GM21528 (cell line): ENCODE measurements at regions not wholly inside any gene's neighbourhood (a gene's known extent, or its start where the extent isn't known, plus 50 kb on each side); places are given as distances from the start of the nearest gene placed in this dataset.

Experiments used
- ATAC-seq: cut with Tn5 transposase; IDR thresholded peaks from one replicate; pipeline ENCODE4 v1.9.1; 2021; ENCODE audit warnings: mild to moderate bottlenecking, moderate library complexity; ENCODE audit not compliant: unreplicated experiment, low FRiP score

DNA sequence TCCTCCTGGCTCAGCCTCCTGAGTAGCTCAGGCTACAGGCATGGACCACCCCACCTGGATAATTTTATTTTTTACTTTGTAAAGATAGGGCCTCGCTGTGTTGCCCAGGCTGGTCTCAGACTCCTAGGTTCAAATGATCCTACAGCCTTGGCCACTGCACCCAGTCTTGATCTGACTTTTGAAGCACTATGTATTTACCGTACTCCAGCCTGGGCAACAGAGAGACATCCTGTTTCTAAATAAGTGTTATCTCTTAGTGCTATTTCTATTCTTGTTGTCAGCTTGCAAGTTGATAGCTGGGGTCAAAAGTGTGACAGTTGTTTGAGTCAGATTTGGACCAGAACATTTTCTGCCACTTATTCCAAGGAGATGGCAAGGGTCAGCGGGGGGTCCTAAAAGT lies 486.4 kb downstream of the NPIPA7 start:
- no peak for ATAC-seq

- no peak for ATAC-seq
Measured at GRCh38 chr16:16867973-16868372, 489.0 kb downstream of the NPIPA7 start.

GRCh38 chr16:16868727-16869126 lies 489.8 kb downstream of the NPIPA7 start:
- ATAC-seq = no peak

- ATAC-seq = no peak
Measured at GRCh38 chr16:16869746-16870145, 490.8 kb downstream of the NPIPA7 start.

GRCh38 chr16:16871196-16871595 lies 492.3 kb downstream of the NPIPA7 start:
- ATAC-seq = no peak

GRCh38 chr16:16877061-16877460 lies 498.1 kb downstream of the NPIPA7 start:
- no peak for ATAC-seq

- ATAC-seq = no peak
Measured at GRCh38 chr16:16879567-16880251, 500.8 kb downstream of the NPIPA7 start.

GRCh38 chr16:16881814-16882213 lies 502.9 kb downstream of the NPIPA7 start:
- ATAC-seq = no peak

DNA sequence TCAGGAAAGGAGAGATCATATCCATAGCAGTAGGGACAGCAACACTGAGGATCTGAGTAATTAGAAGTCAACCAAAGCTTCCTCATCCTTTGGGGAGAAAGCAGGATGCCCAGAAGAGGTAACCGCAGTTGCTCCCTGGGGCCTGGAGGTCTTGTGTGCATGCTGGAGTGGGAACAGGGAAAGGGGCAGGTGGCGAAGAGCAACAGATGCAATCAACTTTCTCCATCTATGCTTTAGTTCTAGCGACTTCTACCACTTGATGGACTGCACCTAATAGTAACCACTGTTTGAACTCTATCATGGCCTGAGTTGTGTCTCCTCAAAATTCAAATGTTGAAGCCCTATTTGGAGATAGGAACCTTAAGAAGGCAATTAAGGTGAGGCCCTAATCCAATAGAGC lies 503.8 kb downstream of the NPIPA7 start:
- no peak for ATAC-seq

DNA sequence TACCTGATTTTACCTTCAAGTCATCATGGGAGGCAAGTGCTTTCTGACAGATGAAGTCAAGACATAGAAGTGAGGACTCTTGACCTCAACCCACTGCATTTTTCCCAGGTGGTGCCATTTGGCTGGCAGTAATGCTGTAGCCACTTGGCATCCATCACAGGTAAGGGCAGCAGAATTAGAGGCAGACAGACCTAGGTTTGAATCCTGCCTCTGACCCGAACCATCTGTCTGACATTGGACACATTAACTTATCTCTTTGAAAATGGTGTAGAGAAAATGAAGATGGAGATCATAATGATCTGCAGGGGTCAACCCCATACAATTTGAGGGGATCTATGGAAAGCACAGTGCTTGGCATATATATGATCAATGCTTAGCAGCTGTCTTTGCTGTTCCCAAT lies 505.5 kb downstream of the NPIPA7 start:
- ATAC-seq = no peak

DNA sequence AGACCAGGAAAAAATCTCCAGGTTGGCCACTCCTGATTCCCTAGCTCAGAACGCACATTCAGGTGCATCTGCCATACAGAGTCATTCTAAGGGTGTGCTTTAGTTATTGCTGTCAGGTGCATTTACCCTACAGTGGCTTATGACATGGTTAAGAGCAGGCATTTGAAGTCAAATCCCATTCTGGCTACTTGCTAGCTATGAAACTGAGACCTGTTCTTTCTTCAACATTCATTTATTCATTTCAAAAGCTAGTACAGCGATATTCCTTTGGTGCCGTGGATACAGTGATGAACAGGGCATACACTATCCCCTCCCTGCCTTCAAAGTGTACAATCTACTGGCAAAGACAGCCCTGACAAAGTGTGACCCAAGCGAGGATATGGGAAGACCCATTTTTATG lies 508.3 kb downstream of the NPIPA7 start:
- no peak for ATAC-seq

GRCh38 chr16:16890964-16891363 lies 512.0 kb downstream of the NPIPA7 start:
- ATAC-seq = no peak

DNA sequence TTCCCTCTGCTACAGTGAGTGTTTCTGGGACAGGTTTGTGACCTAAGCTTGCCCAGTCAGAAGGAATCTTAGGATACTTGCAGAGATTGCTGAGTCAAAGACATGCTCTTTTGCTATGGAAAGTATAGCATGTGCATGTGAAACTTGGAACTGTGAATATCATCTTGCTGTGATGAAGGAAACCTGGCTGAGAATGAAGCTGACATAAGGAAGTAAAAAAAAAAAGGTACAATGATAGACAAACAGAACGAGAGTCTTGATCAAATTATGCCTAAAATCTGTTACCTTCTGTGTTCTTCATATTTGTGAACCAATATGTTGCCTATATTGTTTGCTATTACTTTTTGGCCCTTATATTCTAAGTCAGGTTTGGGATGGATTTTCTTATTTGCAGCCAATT lies 525.7 kb downstream of the NPIPA7 start:
- ATAC-seq = no peak

- ATAC-seq = no peak
Measured at GRCh38 chr16:16905850-16906249, 526.9 kb downstream of the NPIPA7 start.

DNA sequence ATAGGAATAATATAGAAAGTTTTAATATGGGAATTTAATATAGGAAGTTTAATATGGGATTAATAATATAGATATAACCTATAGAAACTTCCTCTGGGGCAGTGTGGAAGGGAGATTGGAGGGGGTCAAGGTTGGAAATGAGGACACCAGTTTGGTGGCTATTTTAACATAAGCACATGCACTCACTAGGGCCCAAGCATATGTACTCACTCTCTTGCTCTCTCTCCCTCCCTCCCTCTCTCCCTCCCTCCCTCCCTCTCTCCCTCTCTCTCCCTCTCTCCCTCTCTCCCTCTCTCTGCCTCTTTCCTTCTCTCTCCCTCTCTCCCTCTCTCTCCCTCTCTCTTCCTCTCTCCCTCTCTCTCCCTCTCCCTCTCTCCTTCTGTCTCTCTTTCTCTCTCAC lies 528.1 kb downstream of the NPIPA7 start:
- ATAC-seq = no peak

GRCh38 chr16:16908077-16908476 lies 529.1 kb downstream of the NPIPA7 start:
- ATAC-seq = no peak

DNA sequence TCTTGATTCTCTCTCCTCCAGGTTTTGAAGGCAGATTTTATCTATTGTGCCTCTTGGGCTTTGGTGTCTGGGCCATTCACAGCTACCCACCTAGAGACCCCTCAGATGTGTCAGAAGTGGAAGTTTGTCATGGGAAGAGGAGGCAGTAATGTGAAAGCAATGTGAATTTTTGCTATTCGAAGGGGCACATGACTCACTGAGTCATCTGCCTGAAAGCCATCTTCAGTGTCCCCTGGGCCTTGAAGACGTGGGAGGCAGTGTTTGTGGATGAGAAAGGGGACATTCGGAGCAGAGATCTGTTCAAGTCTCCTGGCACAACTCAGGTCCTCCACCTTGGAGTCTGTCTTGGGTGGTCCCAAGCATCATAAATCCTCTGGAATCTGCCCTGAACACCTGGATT lies 530.2 kb downstream of the NPIPA7 start:
- ATAC-seq = no peak

- no peak for ATAC-seq
Measured at GRCh38 chr16:16910666-16911065, 531.7 kb downstream of the NPIPA7 start.

DNA sequence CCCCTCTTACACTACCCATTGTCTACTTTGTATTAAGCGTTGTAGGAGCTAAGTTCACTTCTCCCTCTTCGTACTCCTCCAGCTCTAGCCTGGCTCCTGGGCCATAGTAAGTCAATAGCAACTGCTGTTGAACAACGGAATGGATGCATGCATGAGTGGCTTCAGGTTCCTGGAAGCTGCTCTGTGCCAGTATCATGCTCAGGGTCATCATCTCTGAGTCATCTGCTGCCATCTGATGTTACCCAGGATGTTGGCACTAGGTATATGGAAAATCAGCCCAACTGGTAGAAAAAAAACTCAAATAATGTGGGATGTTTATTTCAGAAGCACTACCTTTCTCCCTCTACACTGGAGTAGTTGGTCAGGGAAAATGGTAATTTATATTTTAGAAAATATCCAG lies 536.8 kb downstream of the NPIPA7 start:
- ATAC-seq = no peak

- ATAC-seq = no peak
Measured at GRCh38 chr16:16917191-16917785, 538.3 kb downstream of the NPIPA7 start.

DNA sequence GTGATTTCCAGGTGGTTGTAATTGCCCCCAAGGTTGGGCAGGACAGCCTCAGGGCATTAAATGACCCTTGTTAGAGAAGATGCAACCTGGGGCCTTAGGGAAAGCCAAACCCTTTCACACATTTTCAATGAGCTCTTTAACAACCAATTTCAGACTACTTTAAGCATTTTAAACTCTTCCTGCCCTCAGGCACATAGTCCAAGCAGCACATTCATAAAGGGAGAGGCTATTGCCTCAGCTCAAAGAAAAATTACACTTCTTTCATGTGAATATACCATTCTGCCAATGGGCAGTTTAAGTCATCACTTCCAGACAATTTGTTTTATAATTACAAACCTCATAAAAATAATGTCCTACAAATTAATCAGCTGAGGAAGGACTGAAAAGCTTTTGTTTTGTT lies 544.5 kb downstream of the NPIPA7 start:
- no peak for ATAC-seq

DNA sequence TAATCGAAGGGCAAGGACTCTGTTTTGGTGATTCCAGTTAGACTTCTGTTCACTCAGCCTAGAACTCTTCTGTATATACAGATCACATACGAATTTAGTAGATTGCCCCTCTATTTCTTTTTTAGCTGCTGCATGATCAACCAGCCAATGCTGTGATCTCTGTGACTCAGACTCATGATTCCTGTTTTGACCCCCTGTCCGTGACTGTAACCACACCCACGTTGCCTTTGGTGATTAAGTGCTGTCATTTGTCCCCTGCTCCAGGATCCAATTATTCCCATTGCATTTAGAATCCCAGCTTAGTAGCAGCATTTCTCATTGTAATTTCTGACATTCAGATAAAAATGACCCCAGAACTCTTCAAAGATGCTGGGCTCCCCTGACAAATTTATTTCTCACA lies 545.7 kb downstream of the NPIPA7 start:
- no peak for ATAC-seq

GRCh38 chr16:16925432-16925831 lies 545.3 kb downstream of the XYLT1 start:
- ATAC-seq = no peak
